Calu3 (cell line): ENCODE measurements at regions not wholly inside any gene's neighbourhood (a gene's known extent, or its start where the extent isn't known, plus 50 kb on each side); places are given as distances from the start of the nearest gene placed in this dataset.

Experiments used
- BruUV-seq: library from RNA; stranded (reverse); fragments of 400-500 nt; replicated peaks from 2 replicates; lab custom pipeline; 2021; lab: Mats Ljungman, UMichigan
- CTCF ChIA-PET: fragments of 300-600 bp; sonication (Branson Sonifier 250); formaldehyde crosslinking; loops from one replicate; lab custom pipeline; 2022; ENCODE audit warnings: antibody characterized with exemption; lab: Charles Lee
- DNase-seq: peaks from one replicate; pipeline ENCODE4 v3.0.0; 2022
- H3K27ac Mint-ChIP-seq: one replicate; pipeline ENCODE4 v1.8.0; 2022; ENCODE audit warnings: mixed read lengths; ENCODE audit not compliant: unreplicated experiment
- H3K27me3 Mint-ChIP-seq: one replicate; pipeline ENCODE4 v1.8.0; 2022; ENCODE audit warnings: mixed read lengths; ENCODE audit not compliant: unreplicated experiment
- H3K36me3 Mint-ChIP-seq: one replicate; pipeline ENCODE4 v1.8.0; 2022; ENCODE audit warnings: mild to moderate bottlenecking, moderate library complexity, mixed read lengths; ENCODE audit not compliant: insufficient read depth, unreplicated experiment
- H3K4me1 Mint-ChIP-seq: one replicate; pipeline ENCODE4 v1.8.0; 2022; ENCODE audit warnings: mild to moderate bottlenecking, low read depth, mixed read lengths; ENCODE audit not compliant: unreplicated experiment
- H3K4me3 Mint-ChIP-seq: one replicate; pipeline ENCODE4 v1.8.0; 2022; ENCODE audit warnings: mild to moderate bottlenecking, low read depth, moderate library complexity, mixed read lengths; ENCODE audit not compliant: unreplicated experiment
- H3K9me3 Mint-ChIP-seq: one replicate; pipeline ENCODE4 v1.8.0; 2022; ENCODE audit warnings: low read depth, mixed read lengths; ENCODE audit not compliant: unreplicated experiment
- CTCF ChIP-seq: fragments of 200-600 bp; IDR thresholded peaks from one replicate; pipeline ENCODE4 v1.8.0; 2022; ENCODE audit warnings: antibody characterized with exemption; ENCODE audit not compliant: unreplicated experiment
- intact Hi-C: fragments of 100-400 bp; cut with micrococcal nuclease; formaldehyde crosslinking; loops from one replicate; pipeline ENCODE4 v1.10.0; 2022; ENCODE audit not compliant: unreplicated experiment

- no peak overlapping the region for H3K4me3 Mint-ChIP-seq
- DNase-seq, result no peak
- no peak for TF ChIP-seq CTCF
- H3K9me3 Mint-ChIP-seq, result no peaks in the 10 kb centered on the region
- no peaks in the 10 kb centered on the region for H3K4me1 Mint-ChIP-seq
- no peaks in the 10 kb centered on the region for H3K27me3 Mint-ChIP-seq
- intact Hi-C loops, result no loop called here
- H3K27ac Mint-ChIP-seq, result no peak overlapping the region
- H3K36me3 Mint-ChIP-seq, result no peaks in the 10 kb centered on the region
- CTCF ChIA-PET, result no interaction called here
- BruUV-seq, result no TSS peak
These were observed 173.9 kb downstream of the CALCRL start for GRCh38 chr2:187274146-187274545.

- CTCF ChIA-PET, result interaction anchor here (1.0 kb wide), 1 partner anchor 8 kb away, joined by 3 read pairs; no protein-coding TSS in a partner anchor
- no peaks in the 10 kb centered on the region for H3K9me3 Mint-ChIP-seq
- no peak overlapping the region for H3K27ac Mint-ChIP-seq
- BruUV-seq, result no TSS peak
- TF ChIP-seq CTCF, result no peak
- no peaks in the 10 kb centered on the region for H3K36me3 Mint-ChIP-seq
- intact Hi-C loops, result no loop called here
- H3K27me3 Mint-ChIP-seq, result no peaks in the 10 kb centered on the region
- no peaks in the 10 kb centered on the region for H3K4me1 Mint-ChIP-seq
- DNase-seq, result no peak
- H3K4me3 Mint-ChIP-seq, result no peak overlapping the region
These were observed 175.8 kb downstream of the CALCRL start for GRCh38 chr2:187272255-187272654.

GRCh38 chr2:187271825-187272224 is 176.2 kb downstream of the CALCRL start:
- no peaks in the 10 kb centered on the region for H3K27me3 Mint-ChIP-seq
- H3K4me1 Mint-ChIP-seq, result no peaks in the 10 kb centered on the region
- no peaks in the 10 kb centered on the region for H3K36me3 Mint-ChIP-seq
- DNase-seq, result no peak
- no peak overlapping the region for H3K27ac Mint-ChIP-seq
- H3K4me3 Mint-ChIP-seq, result no peak overlapping the region
- no peak for TF ChIP-seq CTCF
- CTCF ChIA-PET, result interaction anchor here (1.0 kb wide), 1 partner anchor 9 kb away, joined by 3 read pairs; no protein-coding TSS in a partner anchor
- no TSS peak for BruUV-seq
- H3K9me3 Mint-ChIP-seq, result no peaks in the 10 kb centered on the region
- intact Hi-C loops, result no loop called here

- no peak for DNase-seq
- H3K36me3 Mint-ChIP-seq, result no peaks in the 10 kb centered on the region
- no peaks in the 10 kb centered on the region for H3K27me3 Mint-ChIP-seq
- H3K27ac Mint-ChIP-seq, result no peak overlapping the region
- intact Hi-C loops, result no loop called here
- TF ChIP-seq CTCF, result no peak
- no TSS peak for BruUV-seq
- no peaks in the 10 kb centered on the region for H3K4me1 Mint-ChIP-seq
- CTCF ChIA-PET, result no interaction called here
- H3K4me3 Mint-ChIP-seq, result no peak overlapping the region
- H3K9me3 Mint-ChIP-seq, result no peaks in the 10 kb centered on the region
These were observed 181.4 kb downstream of the CALCRL start for GRCh38 chr2:187266645-187267044.
